Esophagus muscularis mucosa (tissue), 4 donors: ENCODE measurements at regions not wholly inside any gene's neighbourhood (a gene's known extent, or its start where the extent isn't known, plus 50 kb on each side); places are given as distances from the start of the nearest gene placed in this dataset.

Source experiments
- EP300 ChIP-seq: sonication (generic); formaldehyde crosslinking; IDR thresholded peaks from one replicate; pipeline ENCODE4 v1.6.1; 2017; ENCODE audit warnings: antibody characterized with exemption
- POLR2A ChIP-seq: fragments of 450-650 bp; IDR thresholded peaks from one replicate; pipeline ENCODE4 v1.6.1; 2017; ENCODE audit warnings: antibody characterized with exemption, moderate library complexity, mild to moderate bottlenecking, low read depth
- POLR2AphosphoS5 ChIP-seq, 2 donors: sonication (generic); formaldehyde crosslinking; IDR thresholded peaks; one replicate each; pipeline ENCODE4 v1.6.1; 2017; ENCODE audit warnings: antibody characterized with exemption in 2 of 2
- TF ChIP-seq, protein P1 (sequence below), 3 experiments: fragments of 200-600 bp in 2 of 3; fragments of 450-650 bp in 1 of 3; sonication (generic) in 2 of 3; IDR thresholded peaks; one replicate each; pipeline ENCODE4 v1.5.1; 2017 to 2019; ENCODE audit warnings: antibody characterized with exemption in 3 of 3, mild to moderate bottlenecking in 2 of 3, moderate library complexity in 1 of 3

DNA sequence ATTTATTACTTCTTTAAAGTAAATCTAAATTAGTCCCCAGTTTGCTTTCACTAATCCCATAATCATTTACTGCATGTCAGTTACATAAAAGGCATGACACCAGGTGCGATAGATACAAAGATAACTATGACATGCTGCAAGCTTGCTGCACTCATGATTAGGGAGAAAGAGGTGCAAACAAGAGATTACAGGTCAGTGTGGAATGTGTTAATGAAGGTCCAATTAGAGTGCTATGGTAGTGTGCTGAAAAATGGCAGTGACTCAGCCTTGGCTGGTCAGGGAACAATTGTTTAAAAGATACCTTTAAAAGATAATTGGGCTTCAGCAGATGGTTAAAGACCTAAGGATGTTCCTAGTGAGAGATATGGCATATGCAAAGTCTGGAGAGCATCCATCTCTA lies 352.6 kb upstream of the TGFBR2 start:
- TF ChIP-seq, protein P1, sequence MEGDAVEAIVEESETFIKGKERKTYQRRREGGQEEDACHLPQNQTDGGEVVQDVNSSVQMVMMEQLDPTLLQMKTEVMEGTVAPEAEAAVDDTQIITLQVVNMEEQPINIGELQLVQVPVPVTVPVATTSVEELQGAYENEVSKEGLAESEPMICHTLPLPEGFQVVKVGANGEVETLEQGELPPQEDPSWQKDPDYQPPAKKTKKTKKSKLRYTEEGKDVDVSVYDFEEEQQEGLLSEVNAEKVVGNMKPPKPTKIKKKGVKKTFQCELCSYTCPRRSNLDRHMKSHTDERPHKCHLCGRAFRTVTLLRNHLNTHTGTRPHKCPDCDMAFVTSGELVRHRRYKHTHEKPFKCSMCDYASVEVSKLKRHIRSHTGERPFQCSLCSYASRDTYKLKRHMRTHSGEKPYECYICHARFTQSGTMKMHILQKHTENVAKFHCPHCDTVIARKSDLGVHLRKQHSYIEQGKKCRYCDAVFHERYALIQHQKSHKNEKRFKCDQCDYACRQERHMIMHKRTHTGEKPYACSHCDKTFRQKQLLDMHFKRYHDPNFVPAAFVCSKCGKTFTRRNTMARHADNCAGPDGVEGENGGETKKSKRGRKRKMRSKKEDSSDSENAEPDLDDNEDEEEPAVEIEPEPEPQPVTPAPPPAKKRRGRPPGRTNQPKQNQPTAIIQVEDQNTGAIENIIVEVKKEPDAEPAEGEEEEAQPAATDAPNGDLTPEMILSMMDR (IDR thresholded peaks at IDR 0.05) = no peak
- TF ChIP-seq POLR2A (no peak), POLR2AphosphoS5 (IDR thresholded peaks at IDR 0.05) (no peak), EP300 (no peak)
